NCI-H460 (cell line): ENCODE measurements at regions not wholly inside any gene's neighbourhood (a gene's known extent, or its start where the extent isn't known, plus 50 kb on each side); places are given as distances from the start of the nearest gene placed in this dataset.
"Not testable (repeated sequence)": the region's sequence is repeated elsewhere in the genome, so short reads cannot be mapped to it uniquely, and the experiment has no call there.

ENCODE experiments used
- DNase-seq: peaks from one replicate; pipeline ENCODE4 v3.0.0-alpha.2; 2016; ENCODE audit warnings: low read depth; ENCODE audit errors: extremely low read depth

DNA sequence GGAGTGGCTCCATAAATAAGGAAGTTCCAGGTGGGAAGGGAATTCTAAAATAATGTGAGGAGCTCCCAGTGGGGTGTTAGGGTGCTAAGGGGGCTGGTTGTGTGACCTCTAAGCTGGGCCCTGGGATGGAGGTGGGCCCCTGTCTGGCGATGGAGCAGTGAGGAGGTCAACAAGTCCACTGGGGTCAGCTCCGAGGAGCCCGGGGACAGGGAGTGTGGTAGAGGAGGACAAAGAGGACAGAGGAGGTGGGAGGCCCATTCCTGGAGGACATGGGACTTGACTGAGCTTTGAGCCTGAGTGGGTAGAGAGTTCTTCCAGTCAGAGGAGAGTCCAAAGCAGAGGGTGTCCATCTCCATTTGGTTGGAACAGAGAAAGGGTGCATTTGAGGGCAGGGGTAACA, 390.2 kb downstream of the TSHZ3 start:
- no peak for DNase-seq

- no peak for DNase-seq
Measured at GRCh38 chr19:30955112-30956104, 393.8 kb downstream of the TSHZ3 start.

- not testable (repeated sequence) for DNase-seq
Measured at GRCh38 chr19:30944276-30944932, 404.8 kb downstream of the TSHZ3 start.

DNA sequence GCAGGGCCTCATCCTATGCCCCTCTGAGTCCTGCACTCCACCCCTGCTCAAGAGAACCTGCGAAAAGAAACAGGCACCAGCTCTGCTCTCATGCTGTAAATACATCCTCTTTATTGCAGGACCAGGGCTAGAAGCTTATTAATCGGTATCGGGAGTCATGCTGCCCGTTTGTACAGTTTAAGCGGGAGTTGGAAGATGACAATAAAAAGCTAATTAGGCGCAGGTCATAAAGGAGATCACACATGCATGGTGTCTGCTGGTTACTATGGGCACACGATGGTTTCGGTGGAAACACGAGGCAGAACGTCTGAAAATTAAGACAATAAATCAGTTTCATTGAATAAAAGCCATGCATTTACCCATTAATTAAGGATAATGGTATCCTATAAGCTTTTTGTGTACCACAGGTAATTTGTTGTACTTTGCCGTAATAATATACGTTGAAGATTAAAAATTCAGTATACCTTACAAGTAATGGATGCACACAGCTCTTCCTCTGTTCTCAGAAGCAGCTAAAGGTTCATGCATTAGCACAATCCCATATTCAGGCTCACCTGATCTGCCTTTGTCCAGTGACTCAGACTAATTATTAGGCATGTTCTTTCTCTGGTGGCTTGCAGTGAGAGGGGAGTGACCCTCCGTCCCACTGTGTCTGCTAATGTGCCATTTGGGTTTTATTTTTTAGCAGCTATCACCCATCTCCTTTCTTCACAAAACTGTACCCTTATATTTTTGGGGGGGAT, 406.0 kb downstream of the TSHZ3 start:
- no peak for DNase-seq

DNA sequence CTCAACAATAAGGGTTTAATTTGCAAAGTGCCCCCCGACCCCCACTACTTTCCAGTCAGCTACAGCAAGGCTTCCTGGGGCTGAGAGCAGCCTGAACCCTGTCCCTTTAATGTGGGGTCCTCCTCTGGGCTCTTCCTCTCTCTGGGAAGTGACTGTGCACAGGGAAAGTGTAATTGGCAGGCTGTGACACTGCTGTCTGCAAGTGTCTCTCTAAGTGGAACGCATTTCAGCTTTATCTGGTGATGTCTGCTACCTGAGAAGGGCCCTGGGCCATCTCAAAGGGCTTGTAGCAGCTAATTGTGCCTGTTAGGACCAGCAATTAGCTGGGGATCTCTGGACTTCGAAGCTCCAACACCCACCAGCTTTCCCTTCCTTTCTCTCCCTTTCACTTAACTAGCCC, 406.6 kb downstream of the TSHZ3 start:
- DNase-seq = no peak

- DNase-seq = no peak
Measured at GRCh38 chr19:30941591-30941990, 407.6 kb downstream of the TSHZ3 start.

- no peak for DNase-seq
Measured at GRCh38 chr19:30936276-30936675, 413.0 kb downstream of the TSHZ3 start.

GRCh38 chr19:30935146-30935545, 414.1 kb downstream of the TSHZ3 start:
- no peak for DNase-seq

DNA sequence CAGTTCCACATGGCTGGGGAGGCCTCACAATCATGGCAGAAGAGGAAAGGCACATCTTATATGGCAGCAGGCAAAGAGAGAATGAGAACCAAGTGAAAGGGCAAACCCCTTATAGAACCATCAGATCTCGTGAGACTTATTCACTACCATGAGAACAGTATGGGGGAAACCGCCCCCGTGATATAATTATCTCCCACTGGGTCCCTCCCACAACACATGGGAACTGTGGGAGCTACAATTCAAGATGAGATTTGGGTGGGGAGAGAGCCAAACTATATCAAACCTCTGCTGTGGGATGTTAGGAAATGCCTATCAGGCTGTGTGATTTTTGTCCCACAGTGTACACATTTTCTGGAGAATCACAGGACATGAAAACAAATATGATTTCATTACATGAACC, 415.8 kb downstream of the TSHZ3 start:
- not testable (repeated sequence) for DNase-seq

DNA sequence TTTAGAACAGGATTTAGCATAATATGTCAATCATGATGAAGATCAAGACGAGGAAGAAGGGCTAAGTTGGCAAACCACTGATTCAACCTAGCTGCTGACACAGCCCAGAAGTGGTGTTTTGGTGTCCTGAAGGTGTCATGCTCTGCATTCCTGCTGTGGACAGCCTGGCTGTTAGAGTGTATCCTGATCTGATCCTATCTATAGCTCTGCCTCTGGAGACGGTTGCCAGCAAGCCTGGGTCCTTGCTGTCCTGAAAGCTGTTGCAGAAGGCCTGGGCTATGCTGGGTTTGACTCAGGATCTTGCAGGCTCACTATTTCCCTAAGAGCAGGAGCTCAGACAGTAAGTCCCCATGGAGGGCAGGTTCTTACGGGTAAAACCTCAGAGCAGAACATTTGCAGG, 416.4 kb downstream of the TSHZ3 start:
- no peak for DNase-seq

- no peak for DNase-seq
Measured at GRCh38 chr19:30930941-30931706, 418.1 kb downstream of the TSHZ3 start.

GRCh38 chr19:30927705-30928104, 421.5 kb downstream of the TSHZ3 start:
- DNase-seq = no peak

DNA sequence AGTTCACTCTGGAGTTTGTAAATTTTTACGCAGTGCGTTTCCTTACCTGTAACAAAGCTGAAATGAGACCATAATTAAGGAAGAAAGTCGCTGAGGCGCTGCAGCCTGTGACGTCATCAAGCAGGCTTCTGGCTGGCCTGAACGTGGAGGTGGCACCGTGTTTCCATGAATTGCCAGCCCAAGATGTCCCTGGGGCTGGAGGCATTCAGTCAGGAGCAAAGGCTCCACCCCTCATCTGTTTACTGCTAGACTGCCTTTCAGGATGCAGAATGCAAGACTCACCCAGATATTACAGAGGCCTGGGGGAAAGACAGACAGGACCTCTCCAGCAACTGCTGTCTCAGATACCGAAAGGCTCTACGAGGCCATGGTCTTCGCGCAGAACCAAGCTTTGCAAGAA, 424.6 kb downstream of the TSHZ3 start:
- no peak for DNase-seq

GRCh38 chr19:30924069-30924636, 425.1 kb downstream of the TSHZ3 start:
- no peak for DNase-seq

DNA sequence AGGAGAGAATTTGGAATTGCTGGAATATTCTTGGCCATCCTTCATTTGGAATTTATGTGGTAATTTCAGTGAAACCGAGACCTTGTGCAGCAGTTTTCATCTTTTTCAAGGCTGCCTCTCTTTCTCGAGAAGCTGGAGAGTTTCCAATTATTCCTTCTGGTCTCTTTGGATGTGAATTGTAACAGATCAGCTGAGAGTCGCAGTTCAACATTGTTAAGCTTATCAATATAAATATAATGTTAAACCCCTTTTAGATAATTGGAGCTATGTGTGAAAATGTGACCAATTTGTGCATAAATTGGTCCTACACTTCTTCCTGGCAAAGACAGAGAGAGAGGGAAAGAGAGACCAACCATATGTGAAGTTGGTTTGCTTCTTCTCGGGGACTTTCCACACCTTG, 425.6 kb downstream of the TSHZ3 start:
- no peak for DNase-seq

GRCh38 chr19:30923096-30923495, 426.1 kb downstream of the TSHZ3 start:
- no peak for DNase-seq

DNA sequence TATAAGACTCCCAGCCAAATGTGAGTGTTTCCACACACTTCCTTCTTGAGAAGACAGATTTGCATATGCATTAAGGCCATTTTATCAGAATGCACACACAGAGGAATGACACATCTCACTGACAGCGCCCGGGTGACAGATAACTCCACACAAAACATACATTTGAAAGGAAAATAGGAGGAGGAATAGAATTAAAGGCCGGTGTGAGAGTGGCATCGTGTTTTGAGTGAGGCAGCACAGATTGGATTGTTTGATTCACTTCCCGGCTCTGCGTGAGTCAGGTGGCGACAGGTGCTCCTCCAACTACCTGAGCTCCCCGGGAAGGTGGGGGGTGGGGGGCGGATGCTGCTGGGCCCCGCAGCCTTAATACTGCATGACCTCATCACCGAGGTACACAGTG, 429.0 kb downstream of the TSHZ3 start:
- DNase-seq = no peak

DNA sequence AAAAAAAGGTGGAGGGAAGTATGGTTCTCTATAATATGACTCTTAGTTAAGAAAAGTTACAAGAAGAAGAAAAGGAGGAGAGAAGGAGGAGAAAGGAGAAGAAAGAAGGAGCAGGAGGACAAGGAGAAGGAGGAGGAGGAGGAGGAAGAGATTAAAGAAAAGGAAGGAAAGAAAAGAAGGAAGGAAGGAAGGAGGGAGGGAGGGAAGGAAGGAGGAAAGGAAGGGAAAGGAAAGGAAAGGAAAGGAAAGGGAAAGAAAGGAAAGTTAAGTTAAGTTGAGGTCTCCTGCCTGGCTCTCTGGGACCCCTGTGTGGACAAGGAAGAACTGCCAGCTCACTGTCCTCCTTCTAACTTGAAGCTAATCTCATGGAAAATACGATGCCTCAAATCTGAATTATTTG, 429.5 kb downstream of the TSHZ3 start:
- DNase-seq = no peak

GRCh38 chr19:30916238-30916637, 433.0 kb downstream of the TSHZ3 start:
- DNase-seq = no peak

GRCh38 chr19:30911491-30911890, 437.7 kb downstream of the TSHZ3 start:
- no peak for DNase-seq
